Ishikawa (cell line): ENCODE measurements at regions not wholly inside any gene's neighbourhood (a gene's known extent, or its start where the extent isn't known, plus 50 kb on each side); places are given as distances from the start of the nearest gene placed in this dataset.

Source experiments
- CEBPB ChIP-seq: IDR thresholded peaks from 2 replicates; pipeline ENCODE4 v1.6.1; 2012
- CREB1 ChIP-seq: IDR thresholded peaks from 2 replicates; pipeline ENCODE4 v1.6.1; 2012; ENCODE audit warnings: low read depth
- EGR1 ChIP-seq: IDR thresholded peaks from 2 replicates; pipeline ENCODE4 v1.6.1; 2012
- EP300 ChIP-seq: IDR thresholded peaks from 2 replicates; pipeline ENCODE4 v1.6.1; 2012; ENCODE audit warnings: borderline replicate concordance
- RAD21 ChIP-seq: IDR thresholded peaks from 2 replicates; pipeline ENCODE4 v1.6.1; 2012; ENCODE audit warnings: low read depth
- TAF1 ChIP-seq: IDR thresholded peaks from 2 replicates; pipeline ENCODE4 v1.6.1; 2012; ENCODE audit warnings: low read depth, mild to moderate bottlenecking
- TCF12 ChIP-seq: IDR thresholded peaks from 2 replicates; pipeline ENCODE4 v1.6.1; 2012; ENCODE audit warnings: low read depth
- YY1 ChIP-seq: IDR thresholded peaks from 2 replicates; pipeline ENCODE4 v1.6.1; 2012; ENCODE audit warnings: low read depth

GRCh38 chr2:144300632-144301031 is 219.3 kb downstream of the ZEB2 start:
- TF ChIP-seq TAF1 (no peak), TCF12 (no peak), CREB1 (no peak), RAD21 (no peak), EGR1 (no peak), EP300 (no peak), YY1 (no peak), CEBPB (no peak)
